GM18505 (cell line): ENCODE measurements at regions not wholly inside any gene's neighbourhood (a gene's known extent, or its start where the extent isn't known, plus 50 kb on each side); places are given as distances from the start of the nearest gene placed in this dataset.
A peak's percentile ranks its signal among the peaks of the same experiment; 100 is the strongest.
"Not testable (repeated sequence)": the region's sequence is repeated elsewhere in the genome, so short reads cannot be mapped to it uniquely, and the experiment has no call there.

ENCODE experiments used
- ATAC-seq: cut with Tn5 transposase; IDR thresholded peaks from one replicate; pipeline ENCODE4 v1.9.1; 2021; ENCODE audit not compliant: unreplicated experiment
- POLR2A ChIP-seq: IDR thresholded peaks from 4 replicates; pipeline ENCODE4 v1.6.1; 2011; ENCODE audit warnings: borderline replicate concordance; ENCODE audit not compliant: insufficient read depth, insufficient read length; ENCODE audit errors: extremely low read depth

DNA sequence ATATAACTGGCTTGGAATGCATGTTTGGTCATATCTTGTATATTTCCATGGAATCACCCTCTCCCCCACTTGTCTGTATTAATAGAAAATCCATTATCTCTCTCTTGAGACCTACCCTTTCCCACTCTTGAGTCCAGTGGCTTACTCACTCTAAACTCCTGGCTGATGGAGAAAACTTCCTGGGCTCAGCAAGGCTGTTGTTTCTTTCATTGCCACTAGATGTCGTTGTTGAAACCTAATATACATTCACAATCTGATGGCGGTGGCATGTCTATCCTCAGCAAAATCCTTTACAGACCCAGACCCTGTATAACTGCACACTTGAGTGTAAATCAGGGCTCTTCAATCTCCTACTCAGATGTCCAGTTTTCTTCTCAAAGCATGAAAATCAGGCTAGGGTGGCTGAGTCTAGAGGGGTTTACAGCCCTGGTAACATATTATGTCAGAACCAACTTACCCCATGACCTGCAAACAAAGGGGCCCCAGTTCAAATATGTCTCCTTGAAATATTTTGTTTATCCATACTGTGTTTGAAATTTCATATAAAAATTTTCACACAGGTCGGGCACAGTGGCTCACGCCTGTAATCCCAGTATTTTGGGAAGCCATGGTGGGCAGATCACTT lies 70.0 kb upstream of the FAM241A start:
- ATAC-seq = peak; percentile 70
- no peak for TF ChIP-seq POLR2A

DNA sequence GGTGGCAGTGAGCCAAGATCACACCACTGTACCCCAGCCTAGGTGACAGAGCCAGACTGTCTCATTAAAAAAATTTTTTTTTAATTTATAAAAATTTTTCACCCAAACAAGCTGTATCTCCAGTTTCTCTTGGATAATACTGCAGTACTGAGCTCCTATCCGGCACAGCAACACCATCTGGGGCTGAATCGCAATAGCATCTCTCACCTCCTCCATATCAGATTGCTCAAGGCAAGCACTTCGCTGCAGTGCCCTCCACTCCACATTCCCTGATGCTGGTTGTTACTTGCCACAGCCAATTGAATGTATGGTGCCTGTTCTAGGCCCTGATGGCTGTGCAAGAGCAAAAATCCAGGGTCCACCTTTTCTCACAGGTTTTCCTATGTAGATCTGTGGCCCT lies 69.3 kb upstream of the FAM241A start:
- no peak for TF ChIP-seq POLR2A
- ATAC-seq = no peak

DNA sequence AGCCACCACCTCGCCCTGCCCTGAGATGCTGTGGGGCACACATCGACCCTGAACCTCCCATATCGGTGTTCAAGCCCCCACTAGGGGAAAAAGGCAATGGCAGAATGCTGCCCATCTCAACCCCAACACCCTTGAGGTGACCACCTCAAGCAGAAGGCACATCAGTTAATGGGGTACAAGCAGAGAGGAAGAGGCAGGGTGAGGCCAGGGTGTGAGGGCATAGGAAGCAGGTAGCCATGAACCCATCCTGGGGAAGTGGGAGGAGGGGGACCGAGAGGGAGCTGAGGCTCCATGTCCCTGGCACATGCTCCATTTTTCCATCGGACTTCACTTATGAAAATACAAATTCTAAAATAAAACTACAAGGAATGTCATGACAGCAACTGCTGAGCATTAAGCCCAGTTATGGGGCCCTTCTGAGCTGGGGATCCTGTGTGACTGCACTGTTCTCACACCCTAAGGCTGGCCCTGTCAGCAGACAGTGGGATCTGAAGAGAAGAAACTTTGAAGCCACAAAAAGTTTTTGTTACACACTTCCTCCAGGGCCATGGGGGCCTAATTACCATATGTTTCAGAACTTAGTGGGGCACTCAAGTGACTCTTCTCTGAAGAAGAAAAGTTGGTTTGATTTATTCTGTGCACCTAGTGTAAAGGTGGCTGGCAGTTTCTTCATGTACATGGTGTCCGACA lies 68.2 kb upstream of the FAM241A start:
- TF ChIP-seq POLR2A = no peak
- no peak for ATAC-seq

- no peak for ATAC-seq
- TF ChIP-seq POLR2A = no peak
Observed at GRCh38 chr4:112077743-112078142, 67.5 kb upstream of the FAM241A start.

DNA sequence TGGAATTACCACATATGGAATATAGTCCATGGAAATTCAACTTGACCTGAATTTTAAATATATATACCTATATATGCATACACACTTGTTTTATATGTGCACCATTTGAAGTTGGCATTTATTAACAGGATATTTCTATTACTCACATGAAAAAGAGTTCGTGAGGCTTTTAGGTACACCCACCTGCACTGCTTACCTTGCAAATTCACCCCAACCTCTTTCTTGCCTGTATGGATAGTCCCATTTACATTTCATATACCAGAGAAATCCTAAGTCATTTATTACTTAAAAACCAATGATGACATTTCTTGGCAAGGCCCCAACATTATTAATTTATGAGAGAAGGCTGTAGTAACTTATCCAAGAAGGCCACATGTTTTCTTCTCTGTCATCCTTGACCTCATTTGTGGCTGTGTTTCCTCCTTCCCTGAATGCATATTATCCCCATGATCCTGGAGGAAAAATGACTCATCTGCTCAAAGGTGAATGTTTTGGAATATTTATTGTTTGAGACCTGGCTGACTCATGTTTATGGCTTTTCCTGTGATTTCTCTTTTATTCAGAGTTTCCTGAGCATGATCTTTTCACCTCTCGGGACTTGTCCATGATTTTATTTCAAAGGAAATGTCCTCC lies 62.2 kb upstream of the FAM241A start:
- TF ChIP-seq POLR2A = no peak
- ATAC-seq = no peak

GRCh38 chr4:112083587-112084347 lies 61.5 kb upstream of the FAM241A start:
- no peak for TF ChIP-seq POLR2A
- no peak for ATAC-seq

DNA sequence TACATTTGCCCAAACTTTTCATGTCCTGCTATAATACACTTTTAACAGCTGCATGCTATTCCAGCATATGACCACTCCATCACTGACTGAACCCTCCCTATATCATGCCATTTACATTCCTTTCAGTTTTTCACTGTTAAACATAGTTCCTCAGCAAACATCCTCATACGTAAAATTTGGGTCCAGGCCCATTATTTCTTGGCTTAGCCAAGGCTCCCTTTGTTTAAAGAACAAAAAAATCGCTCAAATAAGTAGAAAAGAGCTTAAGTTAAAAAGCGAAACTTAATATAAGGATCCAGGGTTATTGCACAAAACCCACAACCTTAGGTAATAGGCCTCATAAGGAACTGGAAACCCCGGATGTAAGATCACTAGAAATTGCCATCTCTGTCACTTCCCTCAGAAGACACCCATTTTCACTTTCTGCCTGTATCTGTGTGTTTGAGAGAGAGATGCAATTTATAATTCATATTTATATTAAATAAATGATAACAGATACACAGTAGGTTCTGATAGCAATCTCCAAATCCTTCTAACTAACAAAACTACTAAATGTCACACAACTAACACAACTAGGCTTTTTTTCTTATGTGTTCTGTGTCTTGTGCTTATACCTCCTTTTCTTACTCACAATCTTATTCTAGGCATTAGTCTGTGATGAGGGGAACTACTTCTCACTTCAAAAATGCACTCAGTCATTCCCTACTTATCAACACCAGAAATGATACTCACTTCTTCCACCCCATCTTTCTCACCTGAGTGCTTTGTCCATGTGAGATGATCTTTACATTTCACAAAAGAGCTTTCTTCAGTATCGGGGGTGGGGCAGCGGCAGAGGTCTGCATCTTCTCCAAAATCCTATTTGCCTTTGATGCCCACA lies 59.9 kb upstream of the FAM241A start:
- no peak for ATAC-seq

GRCh38 chr4:112086036-112086434 lies 59.2 kb upstream of the FAM241A start:
- no peak for ATAC-seq
- TF ChIP-seq POLR2A = no peak

More for the DNA sequence above, 59.9 kb upstream of the FAM241A start:
- TF ChIP-seq POLR2A = no peak

GRCh38 chr4:112086661-112087060 lies 58.6 kb upstream of the FAM241A start:
- ATAC-seq = not testable (repeated sequence)

DNA sequence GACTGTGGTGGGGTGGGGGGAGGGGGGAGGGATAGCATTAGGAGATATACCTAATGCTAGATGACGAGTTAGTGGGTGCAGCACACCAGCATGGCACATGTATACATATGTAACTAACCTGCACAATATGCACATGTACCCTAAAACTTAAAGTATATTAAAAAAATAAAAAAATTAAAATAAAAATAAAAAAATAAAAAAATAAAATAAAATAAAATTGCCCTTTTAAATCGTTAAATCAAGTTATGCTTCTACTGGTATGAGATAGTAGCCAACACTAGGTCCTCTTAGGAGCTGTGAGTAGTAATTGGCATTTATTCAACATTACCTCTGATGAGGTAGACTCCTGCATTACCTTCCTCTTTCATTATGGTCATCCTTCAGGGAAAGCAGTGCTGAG lies 52.9 kb upstream of the FAM241A start:
- not testable (repeated sequence) for ATAC-seq

DNA sequence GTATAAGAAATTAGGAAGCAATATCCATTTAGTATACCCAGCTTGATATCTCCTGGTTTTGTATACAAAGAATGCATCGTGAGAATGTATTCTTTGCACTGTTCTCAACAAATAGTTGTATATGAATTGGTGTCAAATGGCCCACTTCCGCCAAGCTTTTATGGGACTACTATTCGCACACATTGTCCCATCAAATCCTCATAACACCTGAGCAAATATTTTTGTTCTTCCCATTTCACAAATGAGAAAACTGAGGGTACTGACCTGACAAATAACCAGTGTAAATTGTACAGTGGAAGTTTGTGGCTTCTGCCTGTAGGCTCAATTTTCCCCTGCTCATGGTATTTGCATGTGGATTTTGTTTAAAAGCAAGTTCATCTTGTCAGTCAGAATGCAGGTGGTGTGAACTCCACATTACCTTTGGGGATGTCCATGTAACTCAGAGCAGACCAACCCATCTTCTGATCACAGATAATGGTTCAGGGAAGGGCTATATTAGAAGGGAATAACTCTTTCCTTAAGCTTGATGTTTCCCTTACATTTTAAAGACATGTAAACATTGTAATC lies 51.5 kb upstream of the FAM241A start:
- ATAC-seq = no peak
- TF ChIP-seq POLR2A = no peak

DNA sequence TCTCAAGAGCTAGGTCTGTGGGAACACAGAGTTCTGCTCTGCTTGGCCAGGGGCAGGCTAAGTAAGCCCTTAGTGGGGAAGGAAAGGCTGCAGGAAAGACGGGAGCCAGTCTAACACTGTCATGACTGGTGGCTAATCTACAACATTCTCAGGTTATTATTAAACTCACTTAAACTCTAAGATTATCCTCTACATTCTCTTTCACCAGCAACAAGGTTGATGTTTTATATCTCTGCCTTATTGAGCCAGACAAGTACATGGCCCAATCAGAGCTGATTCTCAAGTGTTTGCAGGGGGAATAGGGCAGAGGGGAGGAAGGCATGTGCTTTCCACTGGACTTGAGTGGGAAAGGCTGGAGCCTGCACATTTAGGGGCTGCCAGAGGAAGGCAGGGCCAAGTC lies 50.9 kb upstream of the FAM241A start:
- TF ChIP-seq POLR2A = no peak
- no peak for ATAC-seq
